Right lobe of liver (tissue), 4 donors: ENCODE measurements at regions not wholly inside any gene's neighbourhood (a gene's known extent, or its start where the extent isn't known, plus 50 kb on each side); places are given as distances from the start of the nearest gene placed in this dataset.

Source experiments
- POLR2A ChIP-seq: fragments of 450-650 bp; IDR thresholded peaks from one replicate; pipeline ENCODE4 v1.6.1; 2017; ENCODE audit warnings: antibody characterized with exemption, mild to moderate bottlenecking
- TF ChIP-seq, protein P1 (sequence below), 4 donors: fragments of 200-600 bp in 3 of 4; fragments of 450-650 bp in 1 of 4; IDR thresholded peaks; one replicate each; pipeline versions ENCODE4 v1.5.1 to v1.8.0; 2016 to 2022; ENCODE audit warnings: antibody characterized with exemption in 4 of 4, mild to moderate bottlenecking in 2 of 4
- donor health status: DM: no; HTN: no; CAD: no.
- donor health status: DM: no; HTN: no; CAD: no.
- donor health status: DM: no; HTN: yes; CAD: no.

DNA sequence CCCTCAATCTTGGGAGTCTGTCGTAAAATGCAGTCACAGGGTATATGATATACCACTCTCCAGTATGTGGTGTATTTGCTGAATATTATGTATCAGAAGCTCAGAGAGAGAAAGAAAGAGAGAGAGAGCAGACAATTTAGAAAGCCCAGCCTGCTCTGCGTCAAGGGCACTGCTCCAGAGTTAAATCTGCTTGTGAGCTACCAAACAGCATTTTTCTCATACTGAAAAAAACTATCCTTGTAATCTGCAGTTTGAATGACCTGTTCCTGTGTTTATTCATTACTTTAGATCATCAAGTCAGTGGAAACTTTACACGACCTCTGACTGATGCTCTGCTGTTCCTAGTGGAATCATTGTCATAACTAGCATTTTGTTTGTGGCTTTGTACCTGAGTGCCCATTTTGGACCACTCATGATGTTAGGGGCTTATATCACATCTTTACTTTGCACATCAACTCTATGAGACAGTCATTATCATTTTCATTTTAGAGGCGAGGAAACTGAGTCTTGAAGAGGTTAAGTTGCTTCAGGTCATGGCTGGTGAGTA lies 89.2 kb upstream of the PELI1 start:
- TF ChIP-seq, protein P1, sequence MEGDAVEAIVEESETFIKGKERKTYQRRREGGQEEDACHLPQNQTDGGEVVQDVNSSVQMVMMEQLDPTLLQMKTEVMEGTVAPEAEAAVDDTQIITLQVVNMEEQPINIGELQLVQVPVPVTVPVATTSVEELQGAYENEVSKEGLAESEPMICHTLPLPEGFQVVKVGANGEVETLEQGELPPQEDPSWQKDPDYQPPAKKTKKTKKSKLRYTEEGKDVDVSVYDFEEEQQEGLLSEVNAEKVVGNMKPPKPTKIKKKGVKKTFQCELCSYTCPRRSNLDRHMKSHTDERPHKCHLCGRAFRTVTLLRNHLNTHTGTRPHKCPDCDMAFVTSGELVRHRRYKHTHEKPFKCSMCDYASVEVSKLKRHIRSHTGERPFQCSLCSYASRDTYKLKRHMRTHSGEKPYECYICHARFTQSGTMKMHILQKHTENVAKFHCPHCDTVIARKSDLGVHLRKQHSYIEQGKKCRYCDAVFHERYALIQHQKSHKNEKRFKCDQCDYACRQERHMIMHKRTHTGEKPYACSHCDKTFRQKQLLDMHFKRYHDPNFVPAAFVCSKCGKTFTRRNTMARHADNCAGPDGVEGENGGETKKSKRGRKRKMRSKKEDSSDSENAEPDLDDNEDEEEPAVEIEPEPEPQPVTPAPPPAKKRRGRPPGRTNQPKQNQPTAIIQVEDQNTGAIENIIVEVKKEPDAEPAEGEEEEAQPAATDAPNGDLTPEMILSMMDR (IDR thresholded peaks at IDR 0.05) = no peak
- no peak for TF ChIP-seq POLR2A
